Ishikawa (cell line): ENCODE measurements at regions not wholly inside any gene's neighbourhood (a gene's known extent, or its start where the extent isn't known, plus 50 kb on each side); places are given as distances from the start of the nearest gene placed in this dataset.

Experiments
- CREB1 ChIP-seq: IDR thresholded peaks from 2 replicates; pipeline ENCODE4 v1.6.1; 2012; ENCODE audit warnings: low read depth
- EGR1 ChIP-seq: IDR thresholded peaks from 2 replicates; pipeline ENCODE4 v1.6.1; 2012
- EP300 ChIP-seq: IDR thresholded peaks from 2 replicates; pipeline ENCODE4 v1.6.1; 2012; ENCODE audit warnings: borderline replicate concordance
- FOXM1 ChIP-seq: IDR thresholded peaks from 2 replicates; pipeline ENCODE4 v1.6.1; 2012; ENCODE audit warnings: low read depth, borderline replicate concordance
- MAX ChIP-seq: IDR thresholded peaks from 2 replicates; pipeline ENCODE4 v1.6.1; 2012
- RAD21 ChIP-seq: IDR thresholded peaks from 2 replicates; pipeline ENCODE4 v1.6.1; 2012; ENCODE audit warnings: low read depth
- REST ChIP-seq: IDR thresholded peaks from 2 replicates; pipeline ENCODE4 v1.6.1; 2012; ENCODE audit warnings: low read depth, mild to moderate bottlenecking
- TAF1 ChIP-seq: IDR thresholded peaks from 2 replicates; pipeline ENCODE4 v1.6.1; 2012; ENCODE audit warnings: low read depth, mild to moderate bottlenecking
- TEAD4 ChIP-seq: IDR thresholded peaks from 2 replicates; pipeline ENCODE4 v1.6.1; 2012
- YY1 ChIP-seq: IDR thresholded peaks from 2 replicates; pipeline ENCODE4 v1.6.1; 2012; ENCODE audit warnings: low read depth
- ZBTB7A ChIP-seq: IDR thresholded peaks from 2 replicates; pipeline ENCODE4 v1.6.1; 2012; ENCODE audit warnings: low read depth

GRCh38 chr16:35370617-35371016 lies 1911.2 kb downstream of the TP53TG3F start:
- TF ChIP-seq ZBTB7A (no peak), FOXM1 (no peak), EP300 (no peak), CREB1 (no peak), TAF1 (no peak), MAX (no peak), EGR1 (no peak), RAD21 (no peak), YY1 (no peak), REST (no peak), TEAD4 (no peak)
